HEK293T (cell line): ENCODE measurements at regions not wholly inside any gene's neighbourhood (a gene's known extent, or its start where the extent isn't known, plus 50 kb on each side); places are given as distances from the start of the nearest gene placed in this dataset.

Experiments
- ELF4 ChIP-seq: fragments of 450-650 bp; IDR thresholded peaks from 2 replicates; pipeline ENCODE4 v1.6.1; 2017; ENCODE audit warnings: antibody characterized with exemption
- FOXK2 ChIP-seq: fragments of 450-650 bp; IDR thresholded peaks from 2 replicates; pipeline ENCODE4 v1.6.1; 2016; ENCODE audit warnings: mild to moderate bottlenecking
- NFRKB ChIP-seq: fragments of 450-650 bp; IDR thresholded peaks from 2 replicates; pipeline ENCODE4 v1.6.1; 2016; ENCODE audit warnings: mild to moderate bottlenecking, moderate library complexity

DNA sequence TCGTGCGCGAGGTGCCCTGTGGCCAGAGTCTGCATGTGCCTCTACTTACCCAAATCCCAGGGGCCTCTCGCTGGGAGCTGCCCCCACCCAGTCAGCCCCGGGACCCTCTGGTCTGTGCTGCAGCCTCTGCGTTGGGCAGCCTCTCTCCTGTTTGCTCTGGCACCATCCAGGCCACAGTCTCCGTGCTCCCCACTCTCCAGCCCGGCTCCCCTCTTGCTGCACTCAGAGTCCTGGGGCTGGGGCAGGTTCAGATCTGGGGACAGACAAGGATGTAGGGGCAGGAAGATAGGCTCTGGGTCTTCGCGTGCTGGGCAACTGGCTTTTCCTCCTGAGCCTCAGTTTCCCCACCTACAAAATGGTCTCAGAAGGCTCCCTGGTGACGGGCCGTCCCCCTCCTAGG, 70.8 kb upstream of the GATA5 start:
- TF ChIP-seq NFRKB (no peak), ELF4 (no peak), FOXK2 (no peak)
